A549 (cell line): ENCODE measurements at regions not wholly inside any gene's neighbourhood (a gene's known extent, or its start where the extent isn't known, plus 50 kb on each side); places are given as distances from the start of the nearest gene placed in this dataset.

Source experiments
- CTCF ChIP-seq: fragments of >200 bp; sonication (Bioruptor Twin); formaldehyde crosslinking; IDR thresholded peaks from 3 replicates; pipeline ENCODE4 v1.5.1; 2016
- ELK1 ChIP-seq: fragments of 150-350 bp; IDR thresholded peaks from 2 replicates; pipeline ENCODE4 v1.6.1; 2014; ENCODE audit warnings: low read depth, mild to moderate bottlenecking, low read length
- NFE2L2 ChIP-seq: fragments of 150-350 bp; conservative IDR thresholded peaks from 2 replicates; pipeline ENCODE4 v1.6.1; 2014; ENCODE audit warnings: low read length
- NR3C1 ChIP-seq: fragments of >200 bp; sonication (Bioruptor Twin); formaldehyde crosslinking; IDR thresholded peaks from 3 replicates; pipeline ENCODE4 v1.6.1; 2017
- POLR2A ChIP-seq: IDR thresholded peaks from 2 replicates; pipeline ENCODE4 v1.6.1; 2012; ENCODE audit warnings: mild to moderate bottlenecking, low read length
- POLR2AphosphoS2 ChIP-seq: conservative IDR thresholded peaks from 2 replicates; pipeline ENCODE4 v1.6.1; 2012; ENCODE audit warnings: low read length, improper control_type of control experiment, inconsistent platforms
- RAD21 ChIP-seq, 2 experiments: fragments of >200 bp in 1 of 2; sonication (Bioruptor Twin) in 1 of 2; formaldehyde crosslinking in 1 of 2; IDR thresholded peaks in 1 of 2; conservative IDR thresholded peaks in 1 of 2; 2 replicates in 1 of 2; 3 replicates in 1 of 2; pipeline ENCODE4 v1.6.1; 2012 to 2018; ENCODE audit warnings: inconsistent platforms in 1 of 2
- RCOR1 ChIP-seq: fragments of 150-350 bp; IDR thresholded peaks from 2 replicates; pipeline ENCODE4 v1.6.1; 2014; ENCODE audit warnings: antibody characterized with exemption, low read length, low read depth
- REST ChIP-seq: fragments of 200-600 bp; sonication (generic); IDR thresholded peaks from 2 replicates; pipeline ENCODE4 v1.6.1; 2016; ENCODE audit warnings: antibody characterized with exemption, mild to moderate bottlenecking, moderate library complexity
- ZFP36 ChIP-seq: fragments of 450-650 bp; IDR thresholded peaks from 2 replicates; pipeline ENCODE4 v1.6.1; 2014; ENCODE audit warnings: borderline replicate concordance; ENCODE audit not compliant: partially characterized antibody
- TF ChIP-seq, protein P1 (sequence below): fragments of 250-450 bp; sonication (Bioruptor Pico); IDR thresholded peaks from 2 replicates; pipeline ENCODE4 v1.5.0; 2020; ENCODE audit warnings: low read depth, mild to moderate bottlenecking, moderate library complexity

DNA sequence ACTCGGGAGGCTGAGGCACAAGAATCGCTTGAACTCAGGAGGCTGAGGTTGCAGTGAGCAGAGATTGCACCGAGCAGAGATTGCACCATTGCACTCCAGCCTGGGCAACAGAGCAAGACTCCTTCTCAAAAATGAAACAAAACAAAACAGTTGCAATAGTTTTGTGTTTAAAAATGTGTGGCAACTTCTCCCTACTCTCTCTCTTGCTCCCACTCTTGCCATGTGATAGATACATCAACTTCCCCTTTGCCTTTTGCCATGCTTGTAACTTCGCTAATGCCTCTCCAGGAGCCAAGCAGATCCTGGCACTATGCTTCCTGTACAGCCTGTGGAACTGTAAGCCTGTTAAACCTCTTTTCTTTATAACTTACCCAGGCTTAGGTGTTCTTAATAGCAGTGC, 52.5 kb upstream of the INTU start:
- no peak for TF ChIP-seq NFE2L2
- no peak for TF ChIP-seq POLR2A
- TF ChIP-seq, protein P1, sequence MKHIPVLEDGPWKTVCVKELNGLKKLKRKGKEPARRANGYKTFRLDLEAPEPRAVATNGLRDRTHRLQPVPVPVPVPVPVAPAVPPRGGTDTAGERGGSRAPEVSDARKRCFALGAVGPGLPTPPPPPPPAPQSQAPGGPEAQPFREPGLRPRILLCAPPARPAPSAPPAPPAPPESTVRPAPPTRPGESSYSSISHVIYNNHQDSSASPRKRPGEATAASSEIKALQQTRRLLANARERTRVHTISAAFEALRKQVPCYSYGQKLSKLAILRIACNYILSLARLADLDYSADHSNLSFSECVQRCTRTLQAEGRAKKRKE (CRISPR knock-in tag) = no peak
- TF ChIP-seq NR3C1 = no peak
- no peak for TF ChIP-seq ZFP36
- no peak for TF ChIP-seq REST
- no peak for TF ChIP-seq ELK1
- no peak for TF ChIP-seq CTCF
- no peak for TF ChIP-seq RCOR1
- no peak for TF ChIP-seq POLR2AphosphoS2
- TF ChIP-seq RAD21 (conservative IDR thresholded peaks at IDR 0.05 in 1 of 2, IDR thresholded peaks at IDR 0.05 in 1 of 2) = no peak
